ENCODE measurements at regions not wholly inside any gene's neighbourhood (a gene's known extent, or its start where the extent isn't known, plus 50 kb on each side); places are given as distances from the start of the nearest gene placed in this dataset.

DNA sequence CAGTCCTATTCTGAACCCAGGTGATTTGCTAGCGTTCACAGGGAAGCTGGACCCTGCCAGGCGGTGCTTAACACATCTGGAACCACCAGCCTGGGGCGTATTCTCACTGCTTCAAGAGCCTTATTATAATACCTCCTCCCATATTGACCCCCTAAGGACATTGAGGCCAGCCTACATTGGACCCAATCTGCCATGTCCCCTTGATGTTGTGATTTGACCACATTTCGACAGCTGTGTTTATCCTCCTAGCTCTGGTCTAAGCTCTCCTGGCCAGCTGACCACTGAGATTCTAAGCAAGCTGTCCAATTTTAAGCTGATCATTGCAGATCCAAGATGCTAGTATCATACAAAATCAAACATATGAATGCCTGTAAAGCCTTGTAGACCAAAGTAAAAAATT, 148.1 kb upstream of the BLID start:
- no peak overlapping the region for H3K4me3 ChIP-seq (ENCODE audit: low read length)
- no peaks in the 10 kb centered on the region for H3K4me1 ChIP-seq (ENCODE audit: low read length)
- no peaks in the 10 kb centered on the region for H3K9me2 ChIP-seq (replicated peaks; ENCODE audit: insufficient read depth, low read length)
- no peaks in the 10 kb centered on the region for H3K27me3 ChIP-seq (replicated peaks; ENCODE audit: insufficient read depth, low read length)
- no peak overlapping the region for H3K27ac ChIP-seq (ENCODE audit: low read length)
- DNase-seq: no peak
- TF ChIP-seq, protein P1, sequence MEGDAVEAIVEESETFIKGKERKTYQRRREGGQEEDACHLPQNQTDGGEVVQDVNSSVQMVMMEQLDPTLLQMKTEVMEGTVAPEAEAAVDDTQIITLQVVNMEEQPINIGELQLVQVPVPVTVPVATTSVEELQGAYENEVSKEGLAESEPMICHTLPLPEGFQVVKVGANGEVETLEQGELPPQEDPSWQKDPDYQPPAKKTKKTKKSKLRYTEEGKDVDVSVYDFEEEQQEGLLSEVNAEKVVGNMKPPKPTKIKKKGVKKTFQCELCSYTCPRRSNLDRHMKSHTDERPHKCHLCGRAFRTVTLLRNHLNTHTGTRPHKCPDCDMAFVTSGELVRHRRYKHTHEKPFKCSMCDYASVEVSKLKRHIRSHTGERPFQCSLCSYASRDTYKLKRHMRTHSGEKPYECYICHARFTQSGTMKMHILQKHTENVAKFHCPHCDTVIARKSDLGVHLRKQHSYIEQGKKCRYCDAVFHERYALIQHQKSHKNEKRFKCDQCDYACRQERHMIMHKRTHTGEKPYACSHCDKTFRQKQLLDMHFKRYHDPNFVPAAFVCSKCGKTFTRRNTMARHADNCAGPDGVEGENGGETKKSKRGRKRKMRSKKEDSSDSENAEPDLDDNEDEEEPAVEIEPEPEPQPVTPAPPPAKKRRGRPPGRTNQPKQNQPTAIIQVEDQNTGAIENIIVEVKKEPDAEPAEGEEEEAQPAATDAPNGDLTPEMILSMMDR (IDR thresholded peaks at IDR 0.05; ENCODE audit: low read length): no peak
- TF ChIP-seq EZH2 (optimal IDR thresholded peaks at IDR 0.05; ENCODE audit: low read depth, low read length) (no peak), EZH2phosphoT487 (IDR thresholded peaks at IDR 0.05; ENCODE audit: low read length) (no peak)
- no peaks in the 10 kb centered on the region for H3K9me3 ChIP-seq (replicated peaks; ENCODE audit: insufficient read depth, low read length)
- H4K20me1 ChIP-seq (ENCODE audit: insufficient read depth, low read length): no peaks in the 10 kb centered on the region
- no peak overlapping the region for H3K9ac ChIP-seq (ENCODE audit: low read length)
- H3K79me2 ChIP-seq (ENCODE audit: low read length): no peaks in the 10 kb centered on the region
- H3K36me3 ChIP-seq (replicated peaks; ENCODE audit: insufficient read depth, low read length): no peaks in the 10 kb centered on the region
- no peak overlapping the region for H3K4me2 ChIP-seq (ENCODE audit: low read depth, low read length)
- no peak overlapping the region for H2AFZ ChIP-seq (ENCODE audit: low read length)
- no peaks in the 10 kb centered on the region for H3F3A ChIP-seq (ENCODE audit: insufficient read depth, low read length)

DNA sequence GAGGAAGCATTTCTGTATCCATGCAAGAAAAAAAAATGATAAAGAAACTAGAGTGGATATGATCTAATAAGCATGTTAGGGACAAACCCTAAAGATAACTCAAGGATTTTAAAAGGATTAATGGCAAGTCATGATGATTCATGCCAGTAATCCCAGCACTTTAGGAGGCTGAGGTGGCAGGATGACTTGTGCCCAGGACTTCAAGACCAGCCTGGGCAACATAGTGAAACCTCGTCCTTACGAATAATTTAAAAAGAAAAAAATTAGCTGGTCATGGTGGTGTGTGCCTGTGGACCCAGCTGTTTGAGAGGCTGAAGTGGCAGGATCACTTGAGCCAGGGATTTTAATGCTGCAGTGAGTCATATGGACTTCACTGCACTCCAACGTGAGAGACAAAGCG, 145.5 kb upstream of the BLID start:
- Histone ChIP-seq H3K27me3 (replicated peaks; ENCODE audit: insufficient read depth, low read length) (no peaks in the 10 kb centered on the region), H3K4me3 (ENCODE audit: low read length) (no peak overlapping the region), H3K79me2 (ENCODE audit: low read length) (no peaks in the 10 kb centered on the region), H3K9me2 (replicated peaks; ENCODE audit: insufficient read depth, low read length) (no peaks in the 10 kb centered on the region), H3K9ac (ENCODE audit: low read length) (no peak overlapping the region), H3K27ac (ENCODE audit: low read length) (no peak overlapping the region), H2AFZ (ENCODE audit: low read length) (no peak overlapping the region), H3F3A (ENCODE audit: insufficient read depth, low read length) (no peaks in the 10 kb centered on the region), H4K20me1 (ENCODE audit: insufficient read depth, low read length) (no peaks in the 10 kb centered on the region), H3K9me3 (replicated peaks; ENCODE audit: insufficient read depth, low read length) (no peaks in the 10 kb centered on the region), H3K4me1 (ENCODE audit: low read length) (no peaks in the 10 kb centered on the region), H3K4me2 (ENCODE audit: low read depth, low read length) (no peak overlapping the region), H3K36me3 (replicated peaks; ENCODE audit: insufficient read depth, low read length) (no peaks in the 10 kb centered on the region)
- no peak for DNase-seq
- TF ChIP-seq EZH2 (optimal IDR thresholded peaks at IDR 0.05; ENCODE audit: low read depth, low read length): no peak

DNA sequence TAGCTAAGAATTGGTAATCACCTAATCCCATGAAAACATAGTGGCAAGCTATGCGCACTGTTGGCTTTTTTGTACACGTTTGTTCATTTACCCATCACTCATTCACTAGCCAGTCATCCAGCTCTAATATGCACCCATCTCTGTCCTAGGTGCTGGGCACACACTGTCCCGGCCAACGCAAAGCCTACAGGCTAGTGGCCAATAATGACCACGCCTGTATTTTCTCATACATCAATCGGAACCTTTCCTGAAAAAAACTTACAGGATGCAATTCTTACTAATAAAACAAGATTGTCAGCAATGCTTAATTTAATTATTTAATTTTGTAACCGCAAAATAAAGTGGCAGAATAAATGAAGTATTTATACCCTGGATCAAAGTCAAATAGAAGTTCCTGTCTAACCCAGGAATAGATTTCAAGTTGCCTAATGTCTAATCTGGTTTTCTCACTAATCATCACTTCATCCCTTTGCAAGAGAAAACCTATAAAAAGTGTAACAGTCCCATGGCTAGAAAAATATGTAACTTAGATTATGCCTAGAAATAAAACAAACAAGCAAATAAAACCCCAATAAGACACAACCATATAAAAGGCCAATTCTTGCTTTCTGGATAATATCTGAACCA, 143.3 kb upstream of the BLID start:
- no peaks in the 10 kb centered on the region for H3K79me2 ChIP-seq (ENCODE audit: low read length)
- no peak overlapping the region for H3K4me3 ChIP-seq (ENCODE audit: low read length)
- no peak for DNase-seq
- no peaks in the 10 kb centered on the region for H3K9me2 ChIP-seq (replicated peaks; ENCODE audit: insufficient read depth, low read length)
- no peak overlapping the region for H3K27ac ChIP-seq (ENCODE audit: low read length)
- H3F3A ChIP-seq (ENCODE audit: insufficient read depth, low read length): no peaks in the 10 kb centered on the region
- no peak overlapping the region for H3K4me2 ChIP-seq (ENCODE audit: low read depth, low read length)
- no peaks in the 10 kb centered on the region for H3K27me3 ChIP-seq (replicated peaks; ENCODE audit: insufficient read depth, low read length)
- no peak overlapping the region for H3K9ac ChIP-seq (ENCODE audit: low read length)
- H3K9me3 ChIP-seq (replicated peaks; ENCODE audit: insufficient read depth, low read length): no peaks in the 10 kb centered on the region
- no peaks in the 10 kb centered on the region for H4K20me1 ChIP-seq (ENCODE audit: insufficient read depth, low read length)
- no peaks in the 10 kb centered on the region for H3K36me3 ChIP-seq (replicated peaks; ENCODE audit: insufficient read depth, low read length)
- TF ChIP-seq, protein P1 (IDR thresholded peaks at IDR 0.05; ENCODE audit: low read length): no peak
- TF ChIP-seq EZH2 (optimal IDR thresholded peaks at IDR 0.05; ENCODE audit: low read depth, low read length) (no peak), EZH2phosphoT487 (IDR thresholded peaks at IDR 0.05; ENCODE audit: low read length) (no peak)
- no peak overlapping the region for H2AFZ ChIP-seq (ENCODE audit: low read length)
- H3K4me1 ChIP-seq (ENCODE audit: low read length): no peaks in the 10 kb centered on the region

DNA sequence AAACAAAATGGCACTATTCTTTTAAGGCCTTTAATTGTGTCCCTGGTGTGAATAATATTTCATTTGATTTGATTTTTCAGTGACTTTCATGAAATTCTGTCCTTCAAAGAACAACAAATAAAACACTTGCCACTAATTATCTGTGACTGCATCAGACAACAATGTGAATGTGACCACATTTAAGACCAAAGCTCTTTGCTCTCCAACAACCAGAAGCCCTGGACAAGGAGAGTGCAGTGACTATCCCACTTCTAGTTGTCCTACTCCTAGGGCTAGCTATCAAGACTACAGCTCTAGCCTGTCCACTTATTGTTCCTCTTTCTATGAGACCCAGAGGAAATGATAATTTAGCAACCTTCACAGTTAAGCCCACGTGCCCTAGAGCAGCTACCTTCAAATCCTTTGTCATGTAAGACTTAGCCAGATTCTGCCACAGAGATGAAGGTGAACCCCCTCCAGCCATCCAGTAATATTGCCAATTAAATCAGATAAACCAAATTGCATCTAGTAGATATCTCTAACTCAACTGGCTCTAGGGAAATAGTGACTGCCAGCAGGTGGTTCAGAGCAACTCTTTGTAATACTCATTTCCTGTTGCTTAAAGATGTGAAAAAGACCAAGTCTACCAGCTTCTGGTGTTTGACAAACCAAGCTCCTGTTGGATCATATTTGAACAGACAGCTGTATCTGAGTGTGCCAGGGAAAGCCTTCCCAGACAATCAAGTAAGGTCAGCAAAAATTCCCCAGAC, 142.6 kb upstream of the BLID start:
- no peaks in the 10 kb centered on the region for H3K79me2 ChIP-seq (ENCODE audit: low read length)
- no peaks in the 10 kb centered on the region for H3K4me1 ChIP-seq (ENCODE audit: low read length)
- no peak overlapping the region for H3K27ac ChIP-seq (ENCODE audit: low read length)
- no peaks in the 10 kb centered on the region for H3K36me3 ChIP-seq (replicated peaks; ENCODE audit: insufficient read depth, low read length)
- no peaks in the 10 kb centered on the region for H3F3A ChIP-seq (ENCODE audit: insufficient read depth, low read length)
- H4K20me1 ChIP-seq (ENCODE audit: insufficient read depth, low read length): no peaks in the 10 kb centered on the region
- no peak overlapping the region for H3K4me3 ChIP-seq (ENCODE audit: low read length)
- H3K9me3 ChIP-seq (replicated peaks; ENCODE audit: insufficient read depth, low read length): no peaks in the 10 kb centered on the region
- TF ChIP-seq, protein P1 (IDR thresholded peaks at IDR 0.05; ENCODE audit: low read length): no peak
- no peak for TF ChIP-seq EZH2phosphoT487 (IDR thresholded peaks at IDR 0.05; ENCODE audit: low read length)
- no peak for TF ChIP-seq EZH2 (optimal IDR thresholded peaks at IDR 0.05; ENCODE audit: low read depth, low read length)
- no peak overlapping the region for H3K9ac ChIP-seq (ENCODE audit: low read length)
- no peak for DNase-seq
- H3K4me2 ChIP-seq (ENCODE audit: low read depth, low read length): no peak overlapping the region
- no peaks in the 10 kb centered on the region for H3K9me2 ChIP-seq (replicated peaks; ENCODE audit: insufficient read depth, low read length)
- no peaks in the 10 kb centered on the region for H3K27me3 ChIP-seq (replicated peaks; ENCODE audit: insufficient read depth, low read length)
- no peak overlapping the region for H2AFZ ChIP-seq (ENCODE audit: low read length)
